ENCODE measurements at regions not wholly inside any gene's neighbourhood (a gene's known extent, or its start where the extent isn't known, plus 50 kb on each side); places are given as distances from the start of the nearest gene placed in this dataset.

DNA sequence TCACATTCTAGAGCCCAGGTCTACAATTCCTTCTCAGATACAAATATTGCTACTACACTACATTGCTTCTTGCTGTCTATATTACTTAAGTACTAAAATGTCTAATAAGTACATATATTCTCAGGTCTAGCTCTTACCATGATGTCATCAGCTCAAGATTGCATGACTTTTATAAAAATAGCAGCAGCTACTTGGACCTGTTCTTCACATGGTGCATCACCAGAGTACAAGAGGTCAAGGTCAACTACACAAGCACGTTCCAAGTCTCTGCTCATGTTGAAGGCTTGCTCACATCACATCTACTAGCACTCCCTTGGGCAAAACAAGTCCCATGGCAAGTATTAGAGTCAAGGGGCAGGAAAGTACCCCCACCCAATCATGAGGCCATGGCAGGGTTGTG lies 465.6 kb downstream of the MED13L start:
- no peaks in the 10 kb centered on the region for H3K4me1 Mint-ChIP-seq
- no peak overlapping the region for H3K27ac ChIP-seq

DNA sequence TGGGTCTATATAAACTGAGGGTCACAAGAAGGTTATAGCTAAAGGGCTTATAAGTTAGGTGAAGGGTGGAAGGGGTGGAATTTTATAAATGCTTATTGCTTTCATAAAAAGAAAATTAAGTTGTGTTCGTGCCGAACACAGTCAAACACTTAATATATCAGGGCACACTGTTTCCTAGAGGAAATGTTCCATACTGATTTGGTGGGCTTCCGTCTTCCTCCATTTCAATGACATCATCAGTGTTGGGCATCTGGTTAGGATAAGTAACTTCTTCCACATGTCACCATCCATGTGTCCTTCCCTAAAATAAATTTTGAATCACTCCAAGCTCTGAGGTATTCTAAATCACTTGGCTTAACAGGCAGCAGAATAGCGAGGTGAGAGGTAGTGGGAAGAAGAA lies 466.4 kb downstream of the MED13L start:
- Mint-ChIP-seq H3K4me1 (no peaks in the 10 kb centered on the region), H3K4me3 (no peak overlapping the region), H3K27ac (no peak overlapping the region), H3K9me3 (no peaks in the 10 kb centered on the region), H3K27me3 (ENCODE audit: insufficient read depth, low read depth) (peaks cover 12% of the 10 kb centered on the region), H3K36me3 (no peaks in the 10 kb centered on the region)
- Histone ChIP-seq H3K4me3 (no peak overlapping the region), H3F3A (ENCODE audit: low read depth) (no peaks in the 10 kb centered on the region), H3K9ac (no peak overlapping the region), H3K9me3 (ENCODE audit: low read depth) (no peaks in the 10 kb centered on the region), H3K79me2 (ENCODE audit: low read depth) (no peaks in the 10 kb centered on the region), H3K4me1 (no peaks in the 10 kb centered on the region), H3K4me2 (no peak overlapping the region), H3K27ac (no peak overlapping the region), H2AFZ (replicated peaks) (no peak overlapping the region), H3K27me3 (no peaks in the 10 kb centered on the region), H4K20me1 (ENCODE audit: low read depth) (no peaks in the 10 kb centered on the region), H3K36me3 (no peaks in the 10 kb centered on the region)
- TF ChIP-seq EZH2 (IDR thresholded peaks at IDR 0.05): no peak
- no peak for TF ChIP-seq CTCF (IDR thresholded peaks at IDR 0.05)
- no peak for TF ChIP-seq EZH2phosphoT487 (IDR thresholded peaks at IDR 0.05)
- DNase-seq (ENCODE audit: low spot score): no peak

More for the DNA sequence above, 465.6 kb downstream of the MED13L start:
- Histone ChIP-seq H3K27me3 (no peaks in the 10 kb centered on the region), H4K20me1 (ENCODE audit: low read depth) (no peaks in the 10 kb centered on the region), H3F3A (ENCODE audit: low read depth) (no peaks in the 10 kb centered on the region), H3K79me2 (ENCODE audit: low read depth) (no peaks in the 10 kb centered on the region), H3K4me3 (no peak overlapping the region), H3K9me3 (ENCODE audit: low read depth) (no peaks in the 10 kb centered on the region), H3K4me1 (no peaks in the 10 kb centered on the region), H3K4me2 (no peak overlapping the region), H2AFZ (replicated peaks) (no peak overlapping the region), H3K36me3 (no peaks in the 10 kb centered on the region), H3K9ac (no peak overlapping the region)
- no peak overlapping the region for H3K4me3 Mint-ChIP-seq
- H3K27me3 Mint-ChIP-seq (ENCODE audit: insufficient read depth, low read depth): peaks cover 12% of the 10 kb centered on the region
- DNase-seq (ENCODE audit: low spot score): no peak
- H3K27ac Mint-ChIP-seq: no peak overlapping the region
- no peaks in the 10 kb centered on the region for H3K9me3 Mint-ChIP-seq
- H3K36me3 Mint-ChIP-seq: no peaks in the 10 kb centered on the region
- TF ChIP-seq EZH2 (IDR thresholded peaks at IDR 0.05) (no peak), EZH2phosphoT487 (IDR thresholded peaks at IDR 0.05) (no peak), CTCF (IDR thresholded peaks at IDR 0.05) (no peak)

DNA sequence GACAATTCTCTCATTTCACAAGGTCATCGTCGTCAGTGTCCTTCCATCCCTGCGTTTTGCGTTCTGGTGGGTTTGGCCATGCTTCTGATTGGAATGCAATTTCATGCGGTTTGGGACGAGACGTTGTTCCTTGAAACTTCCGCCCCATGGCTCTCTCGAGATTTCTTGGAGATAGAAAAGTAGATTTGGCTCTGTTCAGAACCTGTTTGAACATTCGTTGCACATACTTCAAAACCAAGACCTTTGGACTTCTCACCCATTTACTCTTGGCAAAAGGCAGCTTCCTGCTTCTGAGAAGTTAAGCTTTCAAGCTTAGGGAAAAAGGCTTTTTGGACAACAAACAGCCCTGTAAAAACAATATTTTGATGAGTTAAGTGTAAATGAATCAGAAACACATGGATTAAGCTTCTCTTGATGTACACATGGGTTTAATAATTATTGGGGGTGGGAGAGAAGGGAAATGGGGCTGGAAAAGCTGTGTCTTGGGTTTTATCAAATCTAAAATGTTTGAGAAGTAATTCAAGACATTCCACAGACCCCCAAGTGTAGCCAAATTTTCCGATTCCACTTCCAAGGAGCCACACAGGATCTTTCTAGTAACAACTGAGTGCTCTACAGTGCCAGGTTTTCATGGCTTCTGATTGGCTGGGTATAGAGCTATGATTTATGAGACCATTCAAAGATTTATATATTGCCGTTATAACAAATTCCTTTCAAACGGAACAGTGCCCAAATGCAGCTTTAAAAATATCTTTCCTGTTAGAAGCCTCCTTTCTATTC lies 467.2 kb downstream of the MED13L start:
- no peaks in the 10 kb centered on the region for H3K9me3 Mint-ChIP-seq
- no peak for TF ChIP-seq EZH2phosphoT487 (IDR thresholded peaks at IDR 0.05)
- no peak for TF ChIP-seq EZH2 (IDR thresholded peaks at IDR 0.05)
- TF ChIP-seq CTCF (IDR thresholded peaks at IDR 0.05): no peak
- Histone ChIP-seq H3K4me2 (no peak overlapping the region), H3K36me3 (no peaks in the 10 kb centered on the region), H3K9ac (no peak overlapping the region), H3F3A (ENCODE audit: low read depth) (no peaks in the 10 kb centered on the region), H2AFZ (replicated peaks) (no peak overlapping the region), H3K4me1 (no peaks in the 10 kb centered on the region), H3K9me3 (ENCODE audit: low read depth) (no peaks in the 10 kb centered on the region), H4K20me1 (ENCODE audit: low read depth) (no peaks in the 10 kb centered on the region), H3K27ac (no peak overlapping the region), H3K27me3 (no peaks in the 10 kb centered on the region), H3K79me2 (ENCODE audit: low read depth) (no peaks in the 10 kb centered on the region), H3K4me3 (no peak overlapping the region)
- H3K4me3 Mint-ChIP-seq: no peak overlapping the region
- H3K27me3 Mint-ChIP-seq (ENCODE audit: insufficient read depth, low read depth): peaks cover 12% of the 10 kb centered on the region
- no peak overlapping the region for H3K27ac Mint-ChIP-seq
- no peaks in the 10 kb centered on the region for H3K4me1 Mint-ChIP-seq
- no peaks in the 10 kb centered on the region for H3K36me3 Mint-ChIP-seq
- DNase-seq (ENCODE audit: low spot score): no peak
